Dermis blood vessel endothelial cell (primary cell): ENCODE measurements at regions not wholly inside any gene's neighbourhood (a gene's known extent, or its start where the extent isn't known, plus 50 kb on each side); places are given as distances from the start of the nearest gene placed in this dataset.

ENCODE experiments used
- DNase-seq: peaks from one replicate; pipeline ENCODE4 v3.0.0; 2010

GRCh38 chr7:84474436-84474835 lies 279.8 kb upstream of the SEMA3A start:
- DNase-seq: no peak

- no peak for DNase-seq
Measured at GRCh38 chr7:84471576-84471975, 277.0 kb upstream of the SEMA3A start.

- DNase-seq: peak; percentile 56
Measured at GRCh38 chr7:84469034-84469433, 274.4 kb upstream of the SEMA3A start.

GRCh38 chr7:84462259-84462658 lies 267.7 kb upstream of the SEMA3A start:
- DNase-seq: no peak

- no peak for DNase-seq
Measured at GRCh38 chr7:84461093-84461492, 266.5 kb upstream of the SEMA3A start.

- peak; percentile 48 for DNase-seq
Measured at GRCh38 chr7:84455788-84456187, 261.2 kb upstream of the SEMA3A start.

GRCh38 chr7:84454174-84454959 lies 259.8 kb upstream of the SEMA3A start:
- peak; percentile 23 for DNase-seq

- no peak for DNase-seq
Measured at GRCh38 chr7:84452618-84453017, 258.0 kb upstream of the SEMA3A start.

- no peak for DNase-seq
Measured at GRCh38 chr7:84450772-84451171, 256.2 kb upstream of the SEMA3A start.

GRCh38 chr7:84447636-84448293 lies 253.2 kb upstream of the SEMA3A start:
- DNase-seq: no peak

- DNase-seq: no peak
Measured at GRCh38 chr7:84446991-84447480, 252.4 kb upstream of the SEMA3A start.

- DNase-seq: no peak
Measured at GRCh38 chr7:84425702-84426259, 231.2 kb upstream of the SEMA3A start.

GRCh38 chr7:84422790-84423189 lies 228.2 kb upstream of the SEMA3A start:
- DNase-seq: no peak

- peak; percentile 48 for DNase-seq
Measured at GRCh38 chr7:84412161-84412969, 217.8 kb upstream of the SEMA3A start.

- no peak for DNase-seq
Measured at GRCh38 chr7:84399661-84400060, 205.1 kb upstream of the SEMA3A start.

GRCh38 chr7:84394219-84394618 lies 199.6 kb upstream of the SEMA3A start:
- DNase-seq: no peak

- DNase-seq: no peak
Measured at GRCh38 chr7:84393786-84394185, 199.2 kb upstream of the SEMA3A start.

GRCh38 chr7:84390845-84391244 lies 196.3 kb upstream of the SEMA3A start:
- DNase-seq: no peak

- no peak for DNase-seq
Measured at GRCh38 chr7:84389242-84389641, 194.7 kb upstream of the SEMA3A start.

- no peak for DNase-seq
Measured at GRCh38 chr7:84387595-84387994, 193.0 kb upstream of the SEMA3A start.

- no peak for DNase-seq
Measured at GRCh38 chr7:84384417-84384816, 189.8 kb upstream of the SEMA3A start.

GRCh38 chr7:84379446-84379845 lies 184.9 kb upstream of the SEMA3A start:
- no peak for DNase-seq

- no peak for DNase-seq
Measured at GRCh38 chr7:84372712-84373111, 178.1 kb upstream of the SEMA3A start.
